Esophagus mucosa (tissue), 1 donor: ENCODE measurements at regions not wholly inside any gene's neighbourhood (a gene's known extent, or its start where the extent isn't known, plus 50 kb on each side); places are given as distances from the start of the nearest gene placed in this dataset.

ENCODE experiments used
- ATAC-seq: fragments of 200-7000 bp; cut with Tn5 transposase; one replicate; pipeline ENCODE4 v1.9.1; 2020
- donor health status: DM: yes; HTN: yes; CAD: no.

- ATAC-seq: no peak
These were observed 53.7 kb upstream of the MEF2A start for GRCh38 chr15:99511866-99512661.

DNA sequence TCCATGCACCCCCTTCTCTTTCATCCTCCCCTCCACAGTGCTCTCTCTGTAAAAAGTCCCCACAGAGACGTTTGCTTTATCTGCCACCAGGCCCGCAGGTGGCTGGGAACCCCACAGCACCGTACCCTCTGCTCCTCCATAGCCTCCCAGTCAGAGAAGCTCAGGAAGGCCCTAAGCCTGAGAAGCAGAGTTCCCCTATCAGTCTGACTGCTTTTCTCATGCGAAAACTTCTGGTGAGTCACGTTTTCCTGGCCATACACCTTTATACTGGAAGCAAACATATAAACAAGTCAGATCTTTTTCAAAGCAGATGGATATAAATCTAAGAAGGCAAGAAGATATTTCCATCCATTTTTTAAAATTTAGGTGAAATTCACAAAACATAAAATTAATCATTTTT is 51.5 kb upstream of the MEF2A start:
- no peak for ATAC-seq
